Naive thymus-derived CD8-positive, alpha-beta T cell (primary cell): ENCODE measurements at regions not wholly inside any gene's neighbourhood (a gene's known extent, or its start where the extent isn't known, plus 50 kb on each side); places are given as distances from the start of the nearest gene placed in this dataset.

ENCODE experiments used
- ATAC-seq, 2 donors: fragments of 150-1000 bp; cut with Tn5 transposase in 1 of 2; sonication (Bioruptor Pico), chemical (Tn5 transposase) in 1 of 2; 1 replicate in 1 of 2; 2 replicates in 1 of 2; pipeline ENCODE4 v1.10.0; 2021; ENCODE audit warnings: mild to moderate bottlenecking in 2 of 2, moderate library complexity in 2 of 2
- POLR2A ChIA-PET: fragments of 350-600 bp; sonication (Branson Sonifier 250); formaldehyde crosslinking; loops from one replicate; lab custom pipeline; 2021; ENCODE audit warnings: antibody characterized with exemption; lab: Charles Lee
- DNase-seq, 10 donors: peaks; one replicate each; pipeline versions ENCODE4 v3.0.0 to v3.0.0-alpha.2; 2020 to 2022
- H3K27ac Mint-ChIP-seq, 10 donors: one replicate each; pipeline ENCODE4 v1.8.0; 2020 to 2022; ENCODE audit warnings: mild to moderate bottlenecking in 10 of 10, mixed read lengths in 10 of 10, moderate library complexity in 4 of 10, inconsistent platforms in 1 of 10
- H3K27me3 Mint-ChIP-seq, 5 donors: one replicate each; pipeline ENCODE4 v1.8.0; 2021 to 2022; ENCODE audit warnings: mixed read lengths in 5 of 5
- H3K36me3 Mint-ChIP-seq, 3 donors: one replicate each; pipeline ENCODE4 v1.8.0; 2020 to 2022; ENCODE audit warnings: mixed read lengths in 3 of 3, mild to moderate bottlenecking in 2 of 3, inconsistent platforms in 1 of 3
- H3K4me1 Mint-ChIP-seq, 4 donors: one replicate each; pipeline ENCODE4 v1.8.0; 2021 to 2022; ENCODE audit warnings: mixed read lengths in 4 of 4
- H3K4me3 Mint-ChIP-seq, 10 donors: one replicate each; pipeline ENCODE4 v1.8.0; 2020 to 2022; ENCODE audit warnings: mild to moderate bottlenecking in 10 of 10, mixed read lengths in 10 of 10, moderate library complexity in 6 of 10, inconsistent platforms in 1 of 10
- H3K9me3 Mint-ChIP-seq, 9 donors: one replicate each; pipeline ENCODE4 v1.8.0; 2020 to 2022; ENCODE audit warnings: mixed read lengths in 9 of 9, mild to moderate bottlenecking in 3 of 9, inconsistent platforms in 1 of 9, moderate library complexity in 1 of 9

DNA sequence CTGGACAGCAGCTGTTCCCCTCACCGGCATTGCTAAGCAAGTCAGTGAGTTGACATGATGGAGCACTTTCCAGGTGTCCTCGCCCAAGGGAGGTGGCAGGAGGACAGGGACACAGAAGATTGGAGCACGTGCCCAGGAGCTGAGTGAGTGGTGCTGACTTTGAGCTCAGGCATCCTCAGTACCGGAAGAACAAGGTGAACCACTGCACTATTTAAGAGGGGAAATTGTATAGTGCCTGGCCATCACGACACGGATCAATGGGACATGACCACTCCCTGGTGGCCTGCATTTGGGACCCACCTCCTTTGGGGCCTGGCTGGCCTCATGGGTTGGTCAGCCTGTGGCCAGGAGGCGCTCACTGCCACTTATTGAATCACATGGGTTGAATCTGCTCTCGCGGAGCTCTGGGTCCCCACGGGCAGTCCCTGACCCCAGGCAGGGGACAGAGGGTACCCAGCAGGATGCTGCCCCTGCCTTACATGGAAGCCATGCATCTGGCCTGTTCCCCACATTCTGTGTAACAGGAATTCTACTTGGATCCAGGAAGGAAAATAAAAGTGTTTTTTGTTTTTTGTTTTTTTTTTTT lies 206.9 kb upstream of the ZNF536 start:
- no peak overlapping the region for H3K27ac Mint-ChIP-seq
- ATAC-seq (no peak), DNase-seq (no peak)
- POLR2A ChIA-PET = no interaction called here
- H3K4me3 Mint-ChIP-seq = no peak overlapping the region
- no peaks in the 10 kb centered on the region for H3K36me3 Mint-ChIP-seq
- H3K9me3 Mint-ChIP-seq = peaks cover 0 to 23% (median 0%) of the 10 kb centered on the region in 9 donors
- H3K27me3 Mint-ChIP-seq = peaks cover 1 to 24% (median 14%) of the 10 kb centered on the region in 5 donors
- no peaks in the 10 kb centered on the region for H3K4me1 Mint-ChIP-seq

DNA sequence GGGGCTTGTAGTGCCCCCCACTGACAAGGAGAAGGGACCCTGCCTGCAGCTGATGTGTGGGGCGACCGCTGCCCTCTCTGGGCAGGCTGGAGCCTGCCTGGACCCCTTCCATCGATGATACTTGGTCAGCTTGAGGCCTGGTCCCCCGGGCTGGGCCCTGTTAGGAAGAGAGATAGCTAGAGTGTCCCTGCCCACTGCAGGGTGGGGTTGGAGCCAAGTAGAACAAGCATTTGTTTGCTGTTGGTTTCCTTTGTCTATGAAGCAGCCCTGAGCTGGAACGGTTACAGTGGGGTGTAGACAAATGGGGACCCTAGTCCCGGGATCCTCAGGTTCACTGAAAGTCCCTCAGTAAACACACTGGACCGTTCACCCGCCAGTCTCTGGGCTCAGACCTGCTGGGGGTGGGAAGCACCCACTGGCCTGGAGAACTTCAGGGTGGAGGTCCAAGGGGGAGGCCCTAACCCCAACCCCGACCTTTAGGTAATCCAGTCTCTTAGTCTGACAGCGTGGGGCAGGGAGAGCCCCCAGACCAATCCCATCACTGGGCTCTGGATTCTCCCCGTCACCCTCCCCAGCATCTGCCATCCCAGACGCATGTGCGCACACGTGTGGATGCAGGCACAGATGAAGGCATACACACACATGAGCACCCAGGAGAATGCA lies 204.8 kb upstream of the ZNF536 start:
- H3K36me3 Mint-ChIP-seq = no peaks in the 10 kb centered on the region
- no peak overlapping the region for H3K4me3 Mint-ChIP-seq
- peaks cover 1 to 25% (median 9%) of the 10 kb centered on the region in 5 donors for H3K27me3 Mint-ChIP-seq
- no peak overlapping the region for H3K27ac Mint-ChIP-seq
- POLR2A ChIA-PET = no interaction called here
- no peaks in the 10 kb centered on the region for H3K4me1 Mint-ChIP-seq
- no peak for DNase-seq
- peaks cover 0 to 21% (median 0%) of the 10 kb centered on the region in 9 donors for H3K9me3 Mint-ChIP-seq
- ATAC-seq = no peak

DNA sequence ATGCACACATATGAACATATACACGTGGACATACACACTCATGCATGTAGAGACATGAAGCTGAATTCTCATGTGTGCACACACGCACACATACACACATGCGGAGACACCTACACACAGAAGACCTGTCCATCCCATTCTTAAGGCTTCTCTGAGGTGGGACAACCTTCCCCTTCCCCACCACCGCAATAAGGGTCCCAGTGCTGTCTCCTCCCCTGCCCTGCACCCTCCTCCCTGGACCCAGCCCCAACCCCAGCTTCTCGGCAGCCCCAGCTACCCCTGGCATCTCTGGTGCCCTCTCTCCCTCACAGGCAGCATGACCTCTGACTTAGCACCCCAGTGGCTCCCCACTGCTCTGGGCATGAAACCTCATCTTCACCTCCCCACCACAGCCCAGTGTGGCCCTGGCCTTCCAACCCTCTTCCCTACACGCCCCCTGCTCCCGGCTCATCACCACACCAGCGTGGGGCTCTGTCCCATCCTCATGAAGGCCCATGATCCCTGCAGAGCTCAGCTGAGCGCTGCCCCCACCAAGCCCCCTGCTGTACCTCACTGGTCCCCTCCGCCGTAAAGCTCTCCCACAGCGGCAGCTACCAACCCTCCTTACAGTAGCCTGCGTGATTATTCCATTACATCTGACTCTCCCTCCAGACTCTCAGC lies 204.1 kb upstream of the ZNF536 start:
- peaks cover 0 to 13% (median 0%) of the 10 kb centered on the region in 9 donors for H3K9me3 Mint-ChIP-seq
- ATAC-seq = no peak
- H3K4me1 Mint-ChIP-seq = no peaks in the 10 kb centered on the region
- H3K4me3 Mint-ChIP-seq = no peak overlapping the region
- POLR2A ChIA-PET = no interaction called here
- peaks cover 1 to 22% (median 4%) of the 10 kb centered on the region in 5 donors for H3K27me3 Mint-ChIP-seq
- no peak for DNase-seq
- H3K27ac Mint-ChIP-seq = no peak overlapping the region
- no peaks in the 10 kb centered on the region for H3K36me3 Mint-ChIP-seq

DNA sequence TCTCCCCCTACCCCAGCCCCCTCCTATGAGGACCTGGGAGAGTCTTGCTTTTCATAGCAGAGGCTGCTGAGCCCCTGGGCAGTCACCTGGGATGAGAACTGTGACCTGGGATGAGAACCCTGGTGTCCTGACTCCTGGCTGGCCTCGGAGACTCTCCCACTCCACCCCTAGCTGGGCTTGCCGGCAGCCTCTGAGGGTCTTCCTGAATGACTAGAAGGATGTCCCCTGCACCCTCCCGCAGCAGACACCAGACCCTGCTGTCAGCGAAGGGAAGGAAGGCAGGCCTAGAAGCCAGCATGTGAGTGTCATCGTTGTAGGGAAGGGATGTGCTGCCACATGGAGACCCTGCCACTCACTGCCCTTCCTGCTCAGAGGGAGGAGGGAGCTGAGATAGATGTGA lies 203.4 kb upstream of the ZNF536 start:
- peak overlapping the region in 1 of 10 donors; percentile 30 for H3K27ac Mint-ChIP-seq
- no peak for ATAC-seq
- POLR2A ChIA-PET = no interaction called here

DNA sequence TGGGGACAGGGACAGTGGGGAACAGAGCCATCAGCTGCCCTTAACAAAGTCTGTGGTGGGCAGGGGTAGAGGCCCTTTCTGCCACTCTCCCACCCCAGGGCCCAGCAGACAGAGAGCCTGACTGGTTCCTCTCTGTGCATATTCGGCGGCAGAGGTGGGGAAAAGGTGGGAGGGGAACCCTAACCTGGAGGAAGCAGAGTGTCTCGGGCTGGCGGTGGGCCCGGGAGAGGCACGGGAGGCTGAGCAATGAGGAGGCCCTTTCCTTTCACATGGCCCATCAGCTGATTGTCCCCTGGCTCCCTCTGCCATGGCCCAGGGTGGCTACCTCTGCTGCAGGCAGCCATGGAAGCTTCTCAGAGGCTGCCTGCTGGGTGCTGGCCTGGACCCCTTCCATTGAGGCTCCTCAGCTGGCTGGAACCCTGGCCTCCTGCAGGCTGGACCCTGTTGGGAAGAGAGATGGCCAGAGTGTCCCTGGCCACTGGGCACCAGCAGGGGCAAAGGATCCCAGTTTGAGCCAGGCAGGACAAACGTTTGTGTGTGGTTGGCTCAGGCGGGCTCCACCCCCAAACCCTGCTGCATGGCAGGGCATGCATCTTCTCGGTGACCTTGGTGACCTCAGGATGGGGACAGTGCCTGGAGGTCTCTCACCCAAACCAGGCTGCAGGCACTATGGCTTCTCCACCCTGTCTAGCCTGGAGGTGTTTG lies 202.8 kb upstream of the ZNF536 start:
- no peaks in the 10 kb centered on the region for H3K4me1 Mint-ChIP-seq
- DNase-seq (no peak), ATAC-seq (no peak)
- peak overlapping the region in 1 of 10 donors; percentile 30 for H3K27ac Mint-ChIP-seq
- peaks cover 0 to 16% (median 4%) of the 10 kb centered on the region in 5 donors for H3K27me3 Mint-ChIP-seq
- POLR2A ChIA-PET = no interaction called here
- no peak overlapping the region for H3K4me3 Mint-ChIP-seq
- H3K9me3 Mint-ChIP-seq = peaks cover 0 to 5% (median 0%) of the 10 kb centered on the region in 9 donors
- H3K36me3 Mint-ChIP-seq = no peaks in the 10 kb centered on the region

More for the DNA sequence above, 203.4 kb upstream of the ZNF536 start:
- no peaks in the 10 kb centered on the region for H3K36me3 Mint-ChIP-seq
- no peak for DNase-seq
- peaks cover 0 to 22% (median 4%) of the 10 kb centered on the region in 5 donors for H3K27me3 Mint-ChIP-seq
- H3K4me3 Mint-ChIP-seq = no peak overlapping the region
- H3K9me3 Mint-ChIP-seq = peaks cover 0 to 9% (median 0%) of the 10 kb centered on the region in 9 donors
- no peaks in the 10 kb centered on the region for H3K4me1 Mint-ChIP-seq

DNA sequence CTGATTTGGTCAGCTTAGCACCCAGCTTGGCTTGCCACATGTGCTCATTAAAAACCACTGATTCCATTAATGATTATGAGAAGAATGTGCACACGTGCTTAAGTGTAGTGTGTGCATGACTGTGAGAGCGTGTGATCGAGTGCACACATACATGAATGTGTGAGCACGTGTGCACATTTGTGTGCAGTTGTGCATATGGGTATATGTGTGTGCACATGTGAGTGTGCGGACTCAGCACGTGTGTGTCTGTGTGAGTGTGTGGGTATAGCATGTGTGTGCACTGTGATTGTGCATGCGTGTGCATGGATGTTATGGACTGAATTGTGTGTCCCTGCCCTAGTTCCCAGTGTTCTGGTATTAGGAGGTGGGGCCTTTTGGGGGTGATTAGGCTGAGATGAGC lies 202.1 kb upstream of the ZNF536 start:
- Mint-ChIP-seq H3K27me3 (peaks cover 0 to 14% (median 4%) of the 10 kb centered on the region in 5 donors), H3K36me3 (no peaks in the 10 kb centered on the region), H3K27ac (no peak overlapping the region), H3K9me3 (no peaks in the 10 kb centered on the region), H3K4me1 (no peaks in the 10 kb centered on the region), H3K4me3 (no peak overlapping the region)
- DNase-seq (no peak), ATAC-seq (no peak)
- POLR2A ChIA-PET = no interaction called here

DNA sequence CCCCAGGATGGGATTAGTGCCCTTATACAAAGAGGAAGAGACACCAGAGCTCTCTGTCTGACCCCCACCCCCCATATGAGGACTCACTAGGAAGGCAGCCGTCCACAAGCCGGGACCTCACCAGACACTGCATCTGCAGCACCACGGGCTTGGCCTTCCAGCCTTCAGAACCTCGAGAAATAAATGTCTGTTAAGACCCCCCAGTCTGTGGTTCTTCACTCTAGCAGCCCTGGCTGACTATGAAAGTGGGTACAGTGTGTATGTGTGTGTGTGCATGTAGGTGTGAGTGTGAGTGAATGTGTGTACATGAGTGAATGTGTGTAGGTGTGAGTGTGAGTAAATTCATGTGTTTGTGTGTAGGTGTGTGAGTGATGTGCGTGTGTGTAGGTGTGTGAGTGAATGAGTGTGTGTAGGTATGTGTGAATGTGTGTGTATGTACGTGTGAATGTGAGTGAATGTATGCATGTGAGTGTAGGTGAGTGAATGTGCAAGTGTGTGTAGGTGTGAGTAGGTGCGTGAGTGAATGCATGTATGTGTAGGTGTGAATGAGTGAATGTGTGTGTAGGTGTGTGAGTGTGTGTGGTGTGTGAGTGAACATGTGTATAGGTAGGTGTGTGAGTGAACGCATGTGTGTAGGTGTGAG lies 201.6 kb upstream of the ZNF536 start:
- Mint-ChIP-seq H3K4me3 (no peak overlapping the region), H3K27ac (no peak overlapping the region), H3K27me3 (peaks cover 0 to 14% (median 2%) of the 10 kb centered on the region in 5 donors), H3K9me3 (no peaks in the 10 kb centered on the region), H3K36me3 (no peaks in the 10 kb centered on the region), H3K4me1 (no peaks in the 10 kb centered on the region)
- DNase-seq (no peak), ATAC-seq (no peak)
- POLR2A ChIA-PET = no interaction called here

DNA sequence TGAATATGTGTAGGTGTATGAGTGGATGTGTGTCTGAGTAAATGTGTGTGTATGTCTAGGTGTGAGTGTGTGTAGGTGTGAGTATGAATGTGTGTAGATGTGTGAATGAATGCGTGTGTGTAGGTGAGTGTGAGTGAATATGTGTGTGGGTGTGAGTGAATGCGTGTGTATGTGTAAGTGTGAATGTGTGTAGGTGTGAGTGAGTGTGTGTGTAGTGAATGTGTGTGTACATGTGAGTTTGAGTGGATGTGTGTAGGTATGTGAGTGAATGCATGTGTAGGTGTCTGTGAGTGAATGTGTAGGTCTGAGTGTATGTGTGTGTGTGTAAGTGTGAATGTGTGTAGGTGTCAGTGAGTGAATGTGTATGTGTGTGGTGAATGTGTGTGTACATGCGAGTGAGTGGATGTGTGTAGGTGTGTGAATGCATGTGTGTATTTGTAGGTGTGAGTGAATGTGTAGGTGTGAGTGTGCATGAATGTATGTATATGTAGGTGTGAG lies 201.0 kb upstream of the ZNF536 start:
- Mint-ChIP-seq H3K27ac (no peak overlapping the region), H3K4me1 (no peaks in the 10 kb centered on the region), H3K27me3 (peaks cover 0 to 15% (median 2%) of the 10 kb centered on the region in 5 donors), H3K4me3 (no peak overlapping the region), H3K36me3 (no peaks in the 10 kb centered on the region), H3K9me3 (no peaks in the 10 kb centered on the region)
- DNase-seq (no peak), ATAC-seq (no peak)
- POLR2A ChIA-PET = no interaction called here

DNA sequence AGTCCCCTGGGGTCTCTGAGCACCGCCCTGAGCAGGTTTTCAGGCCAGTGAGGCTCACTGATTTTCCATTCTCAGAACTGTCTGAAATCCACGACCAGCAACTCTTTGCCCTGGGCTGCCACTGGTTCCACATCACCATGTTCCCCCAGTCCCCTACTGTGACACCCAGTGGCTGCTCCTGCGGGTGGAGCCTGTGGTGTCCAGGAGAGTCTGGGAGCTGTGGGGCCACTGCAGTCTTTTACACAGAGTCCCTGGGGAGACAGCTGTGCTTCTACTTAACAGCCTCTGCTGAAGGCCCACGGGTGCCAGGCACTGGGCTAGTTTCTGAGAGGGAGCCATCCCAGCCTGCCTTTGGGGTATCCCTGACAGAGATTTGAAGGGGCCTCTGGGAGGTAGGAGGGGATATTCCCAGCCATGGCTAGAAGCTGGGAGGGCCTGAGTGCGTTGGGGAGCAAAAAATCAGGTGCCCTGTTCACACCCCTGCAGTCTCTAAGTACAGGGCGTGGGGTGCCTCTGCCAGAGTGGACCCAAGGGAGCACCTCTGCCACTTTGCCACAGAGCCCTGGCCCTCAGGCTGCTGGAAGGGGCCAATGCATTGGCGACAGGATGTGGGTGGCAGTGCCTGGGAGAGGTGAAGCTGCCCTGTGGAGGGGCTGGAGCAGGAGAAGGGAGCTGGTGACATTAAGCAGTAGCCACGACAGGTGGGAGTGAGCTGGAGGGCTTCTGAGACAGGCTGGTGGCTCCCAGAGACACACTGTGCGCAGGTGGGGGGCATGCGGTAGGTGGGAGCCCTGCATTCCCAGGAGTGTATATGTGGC lies 200.2 kb upstream of the ZNF536 start:
- Mint-ChIP-seq H3K36me3 (no peaks in the 10 kb centered on the region), H3K4me3 (no peak overlapping the region), H3K4me1 (no peaks in the 10 kb centered on the region), H3K9me3 (no peaks in the 10 kb centered on the region), H3K27ac (no peak overlapping the region), H3K27me3 (peaks cover 0 to 23% (median 10%) of the 10 kb centered on the region in 5 donors)
- POLR2A ChIA-PET = no interaction called here
- DNase-seq (no peak), ATAC-seq (no peak)

DNA sequence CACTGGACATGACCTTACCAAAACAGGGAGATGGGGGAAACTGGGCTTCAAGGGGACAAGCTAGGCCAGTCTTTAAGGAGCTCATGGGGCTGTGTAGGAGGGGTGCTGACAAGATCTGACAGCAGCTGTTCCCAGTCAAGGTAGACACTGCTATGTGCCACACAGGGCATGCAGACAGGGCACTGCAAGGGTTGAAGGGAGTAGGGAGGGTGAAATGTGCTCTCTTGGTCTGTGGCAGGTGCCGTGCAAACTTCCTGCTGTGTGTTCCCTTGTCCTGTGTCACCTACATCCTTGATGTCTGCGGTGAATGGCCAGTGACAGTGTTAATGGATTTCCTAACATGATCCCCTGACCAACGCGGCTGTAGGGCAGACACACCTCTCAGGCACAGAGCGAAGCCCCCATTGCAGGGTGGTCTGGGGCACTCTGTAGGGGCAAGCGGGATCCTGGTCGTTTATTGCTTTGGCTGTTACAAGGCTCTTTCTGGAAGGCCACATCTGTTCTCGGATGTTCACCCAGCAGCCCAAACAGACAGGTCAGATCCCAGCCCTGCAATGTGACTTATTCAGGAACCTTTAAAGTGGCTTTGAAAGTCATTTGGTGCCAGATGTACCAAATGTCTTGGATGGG lies 199.5 kb upstream of the ZNF536 start:
- H3K27me3 Mint-ChIP-seq = peaks cover 0 to 25% (median 17%) of the 10 kb centered on the region in 5 donors
- H3K4me3 Mint-ChIP-seq = no peak overlapping the region
- peaks cover 0 to 2% (median 0%) of the 10 kb centered on the region in 9 donors for H3K9me3 Mint-ChIP-seq
- H3K36me3 Mint-ChIP-seq = no peaks in the 10 kb centered on the region
- DNase-seq = no peak
- H3K4me1 Mint-ChIP-seq = no peaks in the 10 kb centered on the region
- no peak overlapping the region for H3K27ac Mint-ChIP-seq
- no peak for ATAC-seq
- POLR2A ChIA-PET = no interaction called here

DNA sequence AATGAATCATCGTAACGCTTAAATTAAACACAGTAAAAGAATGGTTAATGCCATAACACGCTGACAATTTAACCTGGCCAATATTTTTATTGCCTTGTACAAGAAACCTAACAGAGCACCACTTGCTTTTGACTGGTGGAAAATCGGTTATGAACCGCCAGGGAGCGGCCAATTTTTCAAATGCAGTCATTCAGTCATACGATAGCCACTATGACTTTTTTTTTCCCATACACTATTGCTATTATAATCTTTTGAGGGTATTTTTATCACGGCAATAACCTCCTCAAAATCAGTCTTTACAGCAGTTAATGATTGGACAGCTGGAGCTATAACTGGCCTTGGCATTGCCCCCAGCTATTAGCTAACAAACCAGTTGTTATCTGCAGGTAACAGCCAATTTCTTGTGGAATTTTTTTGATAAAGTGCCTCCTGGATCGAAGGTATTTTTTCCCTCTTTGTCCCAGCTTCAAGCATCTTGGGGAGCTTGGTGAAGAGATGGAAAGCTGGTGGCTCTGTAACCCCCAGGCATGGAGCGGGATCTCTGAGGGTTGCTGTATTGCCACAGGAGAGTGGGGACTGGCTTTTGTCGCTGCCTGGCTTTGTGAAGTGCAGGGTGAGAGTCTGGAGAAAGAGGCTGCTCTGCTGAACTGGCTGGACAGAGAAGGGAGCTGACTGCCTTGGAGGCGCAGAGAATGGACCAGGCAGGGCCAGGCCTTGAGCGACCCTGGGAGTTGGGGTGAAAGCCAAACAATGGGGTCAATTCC lies 198.4 kb upstream of the ZNF536 start:
- Mint-ChIP-seq H3K4me3 (no peak overlapping the region), H3K36me3 (peaks cover 0 to 7% (median 3%) of the 10 kb centered on the region in 3 donors), H3K27me3 (peaks cover 0 to 29% (median 13%) of the 10 kb centered on the region in 5 donors), H3K4me1 (no peaks in the 10 kb centered on the region), H3K27ac (no peak overlapping the region), H3K9me3 (peaks cover 0 to 13% (median 3%) of the 10 kb centered on the region in 9 donors)
- ATAC-seq (no peak), DNase-seq (no peak)
- POLR2A ChIA-PET = no interaction called here
